ENCODE measurements at regions not wholly inside any gene's neighbourhood (a gene's known extent, or its start where the extent isn't known, plus 50 kb on each side); places are given as distances from the start of the nearest gene placed in this dataset.
"Not testable (repeated sequence)": the region's sequence is repeated elsewhere in the genome, so short reads cannot be mapped to it uniquely, and the experiment has no call there.

- no peaks in the 10 kb centered on the region for H3K36me3 Mint-ChIP-seq
- H3K9me3 Mint-ChIP-seq = no peaks in the 10 kb centered on the region
- no peak overlapping the region for H3K4me3 Mint-ChIP-seq
- H3K27me3 Mint-ChIP-seq = no peaks in the 10 kb centered on the region
- H3K27ac Mint-ChIP-seq = no peak overlapping the region
- H3K4me1 Mint-ChIP-seq (ENCODE audit: unreplicated experiment) = peaks cover 19% of the 10 kb centered on the region
- TF ChIP-seq, protein P1, sequence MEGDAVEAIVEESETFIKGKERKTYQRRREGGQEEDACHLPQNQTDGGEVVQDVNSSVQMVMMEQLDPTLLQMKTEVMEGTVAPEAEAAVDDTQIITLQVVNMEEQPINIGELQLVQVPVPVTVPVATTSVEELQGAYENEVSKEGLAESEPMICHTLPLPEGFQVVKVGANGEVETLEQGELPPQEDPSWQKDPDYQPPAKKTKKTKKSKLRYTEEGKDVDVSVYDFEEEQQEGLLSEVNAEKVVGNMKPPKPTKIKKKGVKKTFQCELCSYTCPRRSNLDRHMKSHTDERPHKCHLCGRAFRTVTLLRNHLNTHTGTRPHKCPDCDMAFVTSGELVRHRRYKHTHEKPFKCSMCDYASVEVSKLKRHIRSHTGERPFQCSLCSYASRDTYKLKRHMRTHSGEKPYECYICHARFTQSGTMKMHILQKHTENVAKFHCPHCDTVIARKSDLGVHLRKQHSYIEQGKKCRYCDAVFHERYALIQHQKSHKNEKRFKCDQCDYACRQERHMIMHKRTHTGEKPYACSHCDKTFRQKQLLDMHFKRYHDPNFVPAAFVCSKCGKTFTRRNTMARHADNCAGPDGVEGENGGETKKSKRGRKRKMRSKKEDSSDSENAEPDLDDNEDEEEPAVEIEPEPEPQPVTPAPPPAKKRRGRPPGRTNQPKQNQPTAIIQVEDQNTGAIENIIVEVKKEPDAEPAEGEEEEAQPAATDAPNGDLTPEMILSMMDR (conservative IDR thresholded peaks at IDR 0.05) = no peak
- DNase-seq (ENCODE audit: extremely low spot score, unreplicated experiment) = no peak
These were observed 61.4 kb upstream of the TNFAIP3 start for GRCh38 chr6:137805622-137806021.

- TF ChIP-seq, protein P1 (conservative IDR thresholded peaks at IDR 0.05) = no peak
These were observed 60.0 kb upstream of the TNFAIP3 start for GRCh38 chr6:137806914-137807682.

GRCh38 chr6:137808191-137808590 is 58.9 kb upstream of the TNFAIP3 start:
- Mint-ChIP-seq H3K9me3 (peaks cover 4% of the 10 kb centered on the region), H3K4me3 (no peak overlapping the region), H3K27ac (no peak overlapping the region), H3K27me3 (no peaks in the 10 kb centered on the region), H3K36me3 (no peaks in the 10 kb centered on the region), H3K4me1 (ENCODE audit: unreplicated experiment) (peaks cover 33% of the 10 kb centered on the region)
- TF ChIP-seq, protein P1 (conservative IDR thresholded peaks at IDR 0.05) = no peak
- DNase-seq (ENCODE audit: extremely low spot score, unreplicated experiment) = no peak

More at GRCh38 chr6:137806914-137807682, 60.0 kb upstream of the TNFAIP3 start:
- peaks cover 33% of the 10 kb centered on the region for H3K4me1 Mint-ChIP-seq (ENCODE audit: unreplicated experiment)
- no peak overlapping the region for H3K4me3 Mint-ChIP-seq
- DNase-seq (ENCODE audit: extremely low spot score, unreplicated experiment) = no peak
- peaks cover 4% of the 10 kb centered on the region for H3K9me3 Mint-ChIP-seq
- no peaks in the 10 kb centered on the region for H3K27me3 Mint-ChIP-seq
- no peaks in the 10 kb centered on the region for H3K36me3 Mint-ChIP-seq
- no peak overlapping the region for H3K27ac Mint-ChIP-seq

GRCh38 chr6:137808836-137809315 is 58.2 kb upstream of the TNFAIP3 start:
- TF ChIP-seq, protein P1 (conservative IDR thresholded peaks at IDR 0.05) = no peak
- Mint-ChIP-seq H3K36me3 (no peaks in the 10 kb centered on the region), H3K27me3 (no peaks in the 10 kb centered on the region), H3K4me3 (no peak overlapping the region), H3K4me1 (ENCODE audit: unreplicated experiment) (peaks cover 33% of the 10 kb centered on the region), H3K27ac (peak overlapping the region; percentile 26), H3K9me3 (peaks cover 4% of the 10 kb centered on the region)
- DNase-seq (ENCODE audit: extremely low spot score, unreplicated experiment) = no peak

GRCh38 chr6:137809895-137810553 is 57.0 kb upstream of the TNFAIP3 start:
- not testable (repeated sequence) for H3K4me3 Mint-ChIP-seq; H3K36me3 Mint-ChIP-seq; H3K27me3 Mint-ChIP-seq; H3K9me3 Mint-ChIP-seq; DNase-seq (ENCODE audit: extremely low spot score, unreplicated experiment); H3K27ac Mint-ChIP-seq
- H3K4me1 Mint-ChIP-seq (ENCODE audit: unreplicated experiment) = peaks cover 27% of the 10 kb centered on the region

DNA sequence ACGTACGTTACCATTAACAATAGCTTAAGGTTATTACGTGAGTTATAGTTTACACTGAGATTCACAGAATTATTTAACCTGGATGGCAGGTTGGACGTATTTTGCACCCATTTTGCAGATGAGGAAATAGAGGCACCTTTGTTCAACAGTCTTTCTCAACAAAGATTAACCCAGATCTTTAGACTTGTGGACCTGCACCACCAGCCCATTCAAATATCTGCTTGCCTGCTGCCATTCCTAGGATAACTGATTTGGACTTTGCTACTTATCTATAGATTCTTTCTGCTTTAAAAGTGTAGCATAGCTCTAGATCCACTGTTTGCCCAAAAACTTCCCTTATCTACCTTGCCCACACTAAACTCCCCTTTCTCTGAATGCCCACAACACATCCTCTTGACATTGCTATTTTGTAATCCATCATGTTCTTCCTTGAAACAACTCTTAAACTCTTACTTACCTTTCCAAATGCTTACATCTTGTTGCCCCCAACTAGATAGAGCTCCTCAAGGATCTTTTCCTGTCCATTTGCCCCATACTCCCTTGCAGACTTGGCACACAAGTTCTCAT is 56.4 kb upstream of the TNFAIP3 start:
- H3K27ac Mint-ChIP-seq = peak overlapping the region; percentile 80
- no peak for DNase-seq (ENCODE audit: extremely low spot score, unreplicated experiment)
- H3K4me1 Mint-ChIP-seq (ENCODE audit: unreplicated experiment) = peaks cover 27% of the 10 kb centered on the region
- H3K27me3 Mint-ChIP-seq = no peaks in the 10 kb centered on the region
- no peak overlapping the region for H3K4me3 Mint-ChIP-seq
- H3K36me3 Mint-ChIP-seq = no peaks in the 10 kb centered on the region
- peaks cover 4% of the 10 kb centered on the region for H3K9me3 Mint-ChIP-seq
- TF ChIP-seq, protein P1 (conservative IDR thresholded peaks at IDR 0.05) = no peak

All from type B pancreatic cell (in vitro differentiated cells).